ENCODE measurements at regions not wholly inside any gene's neighbourhood (a gene's known extent, or its start where the extent isn't known, plus 50 kb on each side); places are given as distances from the start of the nearest gene placed in this dataset.

- TF ChIP-seq CTCF (IDR thresholded peaks at IDR 0.05; ENCODE audit: low read depth, low read length, missing input control) (no peak), YY1 (IDR thresholded peaks at IDR 0.05) (no peak), MAX (IDR thresholded peaks at IDR 0.05) (no peak), REST (IDR thresholded peaks at IDR 0.05) (no peak), GABPA (IDR thresholded peaks at IDR 0.05 in 1 of 2, conservative IDR thresholded peaks at IDR 0.05 in 1 of 2) (no peak), JUND (IDR thresholded peaks at IDR 0.05) (no peak), SP1 (IDR thresholded peaks at IDR 0.05) (no peak), RXRA (IDR thresholded peaks at IDR 0.05) (no peak), TAF1 (conservative IDR thresholded peaks at IDR 0.05) (no peak), RAD21 (IDR thresholded peaks at IDR 0.05) (no peak), HNF4G (IDR thresholded peaks at IDR 0.05) (no peak)
Measured at GRCh38 chr14:40296821-40297220, 864.6 kb upstream of the FBXO33 start.
